DND-41 (cell line): ENCODE measurements at regions not wholly inside any gene's neighbourhood (a gene's known extent, or its start where the extent isn't known, plus 50 kb on each side); places are given as distances from the start of the nearest gene placed in this dataset.

Experiments used
- ATAC-seq: fragments of 200-7000 bp; cut with Tn5 transposase; 3 replicates; pipeline ENCODE4 v1.9.1; 2021; ENCODE audit warnings: low read depth; ENCODE audit not compliant: insufficient read depth
- DNase-seq: peaks from one replicate; pipeline ENCODE4 v3.0.0-alpha.2; 2020
- H2AFZ ChIP-seq: 2 replicates; pipeline ENCODE4 v1.6.0; 2012; ENCODE audit warnings: low read depth, low read length
- H3K27ac ChIP-seq: 2 replicates; pipeline ENCODE4 v1.5.1; 2012; ENCODE audit warnings: low read length, inconsistent platforms
- H3K27me3 ChIP-seq: fragments of 200-600 bp; sonication (generic); 2 replicates; pipeline ENCODE4 v1.6.0; 2012; ENCODE audit warnings: low read length, mild to moderate bottlenecking, inconsistent platforms; ENCODE audit not compliant: insufficient read depth, poor library complexity
- H3K36me3 ChIP-seq: 2 replicates; pipeline ENCODE4 v1.5.1; 2012; ENCODE audit warnings: low read length, inconsistent platforms; ENCODE audit not compliant: insufficient read depth
- H3K4me1 ChIP-seq: 2 replicates; pipeline ENCODE4 v1.5.1; 2012; ENCODE audit warnings: mild to moderate bottlenecking, low read length; ENCODE audit not compliant: insufficient read depth
- H3K4me2 ChIP-seq: 2 replicates; pipeline ENCODE4 v1.6.0; 2012; ENCODE audit warnings: mild to moderate bottlenecking, moderate library complexity, low read length, inconsistent platforms; ENCODE audit not compliant: insufficient read depth
- H3K4me3 ChIP-seq, 2 experiments: fragments of 200-600 bp in 1 of 2; shearing (Covaris generic) in 1 of 2; 2 replicates each; pipeline ENCODE4 v1.5.1; 2012 to 2016; ENCODE audit warnings: inconsistent platforms in 2 of 2, low read length in 2 of 2, mild to moderate bottlenecking in 2 of 2, low read depth in 1 of 2, moderate library complexity in 1 of 2
- H3K79me2 ChIP-seq: 2 replicates; pipeline ENCODE4 v1.6.0; 2012; ENCODE audit warnings: low read length, inconsistent platforms; ENCODE audit not compliant: insufficient read depth
- H3K9ac ChIP-seq: 2 replicates; pipeline ENCODE4 v1.6.0; 2012; ENCODE audit warnings: low read depth, mild to moderate bottlenecking, inconsistent platforms, low read length, moderate library complexity
- H3K9me3 ChIP-seq: 2 replicates; pipeline ENCODE4 v1.5.1; 2012; ENCODE audit warnings: low read length, moderate library complexity, mild to moderate bottlenecking, inconsistent platforms; ENCODE audit not compliant: insufficient read depth, severe bottlenecking
- H4K20me1 ChIP-seq: 2 replicates; pipeline ENCODE4 v1.6.0; 2012; ENCODE audit warnings: low read length; ENCODE audit not compliant: insufficient read depth
- EZH2 ChIP-seq: IDR thresholded peaks from 3 replicates; pipeline ENCODE4 v1.6.1; 2012; ENCODE audit warnings: borderline replicate concordance, low read depth, mild to moderate bottlenecking, moderate library complexity, low read length, inconsistent platforms; ENCODE audit not compliant: severe bottlenecking
- TF ChIP-seq, protein P1 (sequence below): IDR thresholded peaks from 2 replicates; pipeline ENCODE4 v1.5.1; 2012; ENCODE audit warnings: borderline replicate concordance, low read length, moderate library complexity, mild to moderate bottlenecking; ENCODE audit not compliant: poor library complexity, severe bottlenecking; ENCODE audit errors: extremely low read depth

DNA sequence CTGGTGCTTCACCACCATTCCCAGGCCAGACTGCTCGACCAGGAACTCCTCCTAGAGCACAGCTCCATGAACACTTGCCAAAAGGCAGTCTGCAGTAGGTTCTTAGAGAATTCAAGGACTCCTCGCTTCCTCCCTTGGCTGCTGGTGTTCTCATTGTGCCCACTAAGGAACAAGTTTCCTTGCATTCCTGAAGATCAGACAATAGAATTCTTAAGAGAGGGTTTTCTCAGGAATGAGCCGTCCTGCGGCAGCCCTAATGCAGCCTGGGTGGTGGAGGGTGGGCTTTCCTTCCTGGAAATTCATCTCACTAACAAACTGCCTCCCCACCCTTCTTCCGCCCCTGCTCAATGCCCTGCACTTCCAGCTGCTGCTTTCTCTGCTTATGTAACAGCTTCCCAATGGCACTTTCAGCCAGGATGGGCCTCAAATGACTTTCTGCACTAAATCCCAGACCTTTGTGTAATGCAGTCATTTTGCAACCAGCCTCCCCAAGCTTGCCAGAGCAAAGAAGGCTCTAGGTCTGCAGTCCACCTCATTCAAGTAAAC lies 287.9 kb downstream of the PLPP3 start:
- Histone ChIP-seq H3K9ac (no peak overlapping the region), H2AFZ (no peak overlapping the region), H4K20me1 (no peaks in the 10 kb centered on the region), H3K27ac (no peak overlapping the region), H3K36me3 (no peaks in the 10 kb centered on the region), H3K79me2 (no peaks in the 10 kb centered on the region), H3K4me3 (no peak overlapping the region), H3K27me3 (no peaks in the 10 kb centered on the region), H3K4me1 (no peaks in the 10 kb centered on the region; the same call in 1 of the 2 replicates), H3K9me3 (no peaks in the 10 kb centered on the region), H3K4me2 (no peak overlapping the region)
- no peak for DNase-seq
- no peak for TF ChIP-seq EZH2
- no peak for ATAC-seq

DNA sequence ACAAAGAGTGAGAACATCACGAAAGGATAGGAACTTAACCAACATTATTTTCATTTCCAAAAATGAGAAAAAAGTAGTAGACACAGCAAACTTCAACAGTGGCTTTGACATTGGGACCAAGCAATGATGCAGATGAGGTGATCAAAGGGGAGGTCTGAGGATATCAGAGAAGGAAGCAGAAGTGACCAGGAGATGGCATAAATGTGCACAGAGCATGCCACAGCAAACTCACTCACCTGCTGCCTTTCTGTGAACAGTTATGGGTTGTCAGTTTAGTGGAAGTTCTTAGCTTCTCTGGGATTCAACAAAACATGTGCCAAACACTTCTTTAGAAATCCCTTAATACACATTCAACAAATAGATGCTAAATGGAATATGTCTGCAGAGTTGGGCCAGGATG lies 290.1 kb downstream of the PLPP3 start:
- Histone ChIP-seq H3K9me3 (no peaks in the 10 kb centered on the region), H3K4me3 (no peak overlapping the region), H3K36me3 (no peaks in the 10 kb centered on the region), H3K27me3 (no peaks in the 10 kb centered on the region), H3K27ac (no peak overlapping the region), H3K9ac (no peak overlapping the region), H3K79me2 (no peaks in the 10 kb centered on the region), H3K4me1 (peaks cover 13% of the 10 kb centered on the region), H3K4me2 (no peak overlapping the region), H2AFZ (no peak overlapping the region), H4K20me1 (no peaks in the 10 kb centered on the region)
- TF ChIP-seq, protein P1, sequence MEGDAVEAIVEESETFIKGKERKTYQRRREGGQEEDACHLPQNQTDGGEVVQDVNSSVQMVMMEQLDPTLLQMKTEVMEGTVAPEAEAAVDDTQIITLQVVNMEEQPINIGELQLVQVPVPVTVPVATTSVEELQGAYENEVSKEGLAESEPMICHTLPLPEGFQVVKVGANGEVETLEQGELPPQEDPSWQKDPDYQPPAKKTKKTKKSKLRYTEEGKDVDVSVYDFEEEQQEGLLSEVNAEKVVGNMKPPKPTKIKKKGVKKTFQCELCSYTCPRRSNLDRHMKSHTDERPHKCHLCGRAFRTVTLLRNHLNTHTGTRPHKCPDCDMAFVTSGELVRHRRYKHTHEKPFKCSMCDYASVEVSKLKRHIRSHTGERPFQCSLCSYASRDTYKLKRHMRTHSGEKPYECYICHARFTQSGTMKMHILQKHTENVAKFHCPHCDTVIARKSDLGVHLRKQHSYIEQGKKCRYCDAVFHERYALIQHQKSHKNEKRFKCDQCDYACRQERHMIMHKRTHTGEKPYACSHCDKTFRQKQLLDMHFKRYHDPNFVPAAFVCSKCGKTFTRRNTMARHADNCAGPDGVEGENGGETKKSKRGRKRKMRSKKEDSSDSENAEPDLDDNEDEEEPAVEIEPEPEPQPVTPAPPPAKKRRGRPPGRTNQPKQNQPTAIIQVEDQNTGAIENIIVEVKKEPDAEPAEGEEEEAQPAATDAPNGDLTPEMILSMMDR = no peak
- no peak for TF ChIP-seq EZH2
- no peak for DNase-seq
- ATAC-seq = no peak

DNA sequence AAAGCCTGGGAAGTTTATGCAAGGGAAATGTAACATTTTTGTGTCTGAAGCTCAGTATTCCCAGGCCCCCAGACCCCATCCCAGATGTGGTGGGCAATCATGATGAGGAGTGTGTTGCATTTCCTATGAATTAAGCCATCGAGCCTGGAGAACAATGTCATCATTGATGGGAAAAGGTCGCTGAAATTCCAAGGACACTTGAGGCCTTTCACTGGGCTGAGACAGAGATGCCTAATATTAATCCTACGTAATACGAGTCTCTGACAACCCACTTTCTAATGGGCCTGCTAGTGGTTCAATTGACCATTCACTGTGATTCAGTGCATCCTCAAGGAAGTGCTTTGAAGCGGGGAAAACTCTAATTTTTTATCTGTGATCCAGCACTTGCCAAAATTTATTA lies 291.6 kb downstream of the PLPP3 start:
- no peak overlapping the region for H3K4me3 ChIP-seq
- H3K4me2 ChIP-seq = no peak overlapping the region
- TF ChIP-seq, protein P1 = no peak
- TF ChIP-seq EZH2 = no peak
- H3K27me3 ChIP-seq = no peaks in the 10 kb centered on the region
- H3K4me1 ChIP-seq = peaks cover 13% of the 10 kb centered on the region
- H3K79me2 ChIP-seq = no peaks in the 10 kb centered on the region
- no peaks in the 10 kb centered on the region for H4K20me1 ChIP-seq
- no peak overlapping the region for H3K9ac ChIP-seq
- H3K27ac ChIP-seq = no peak overlapping the region
- no peak for DNase-seq
- H3K9me3 ChIP-seq = no peaks in the 10 kb centered on the region
- ATAC-seq = no peak
- no peaks in the 10 kb centered on the region for H3K36me3 ChIP-seq
- no peak overlapping the region for H2AFZ ChIP-seq

DNA sequence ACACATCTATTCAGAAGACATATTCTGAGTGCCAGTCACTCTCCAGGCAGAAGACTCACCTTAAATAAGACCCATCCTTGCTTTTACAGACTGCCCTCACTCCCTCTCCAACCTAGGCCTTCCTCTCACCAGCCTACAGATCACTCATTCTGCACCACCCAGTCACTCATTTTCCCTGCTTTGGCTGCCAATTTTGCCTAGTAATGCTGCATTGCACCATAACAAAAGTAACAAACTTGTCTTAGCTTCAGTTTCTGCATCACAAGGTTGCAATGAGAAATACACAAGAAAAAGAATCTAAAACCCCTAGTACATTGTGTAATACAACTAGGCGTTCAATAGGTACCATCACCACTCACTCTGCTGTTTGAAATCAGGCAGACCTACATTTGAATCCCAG lies 292.4 kb downstream of the PLPP3 start:
- Histone ChIP-seq H3K4me3 (no peak overlapping the region), H3K4me2 (no peak overlapping the region), H2AFZ (no peak overlapping the region), H3K79me2 (no peaks in the 10 kb centered on the region), H3K36me3 (no peaks in the 10 kb centered on the region), H4K20me1 (no peaks in the 10 kb centered on the region), H3K9ac (no peak overlapping the region), H3K9me3 (peaks cover 4% of the 10 kb centered on the region), H3K27ac (no peak overlapping the region), H3K4me1 (peaks cover 13% of the 10 kb centered on the region), H3K27me3 (no peaks in the 10 kb centered on the region)
- ATAC-seq (no peak), DNase-seq (no peak)
- no peak for TF ChIP-seq EZH2
- TF ChIP-seq, protein P1 = no peak
